HG03045 (cell line): ENCODE measurements at regions not wholly inside any gene's neighbourhood (a gene's known extent, or its start where the extent isn't known, plus 50 kb on each side); places are given as distances from the start of the nearest gene placed in this dataset.

Source experiments
- ATAC-seq: cut with Tn5 transposase; IDR thresholded peaks from one replicate; pipeline ENCODE4 v1.9.1; 2021; ENCODE audit warnings: mild to moderate bottlenecking, moderate library complexity; ENCODE audit not compliant: unreplicated experiment

- no peak for ATAC-seq
Measured at GRCh38 chr5:39587675-39588074, 162.9 kb upstream of the DAB2 start.

- no peak for ATAC-seq
Measured at GRCh38 chr5:39586185-39586584, 161.4 kb upstream of the DAB2 start.

GRCh38 chr5:39584927-39585326 lies 160.1 kb upstream of the DAB2 start:
- ATAC-seq = no peak

- no peak for ATAC-seq
Measured at GRCh38 chr5:39580702-39581453, 156.1 kb upstream of the DAB2 start.

- ATAC-seq = no peak
Measured at GRCh38 chr5:39579750-39580149, 155.0 kb upstream of the DAB2 start.

GRCh38 chr5:39578887-39579497 lies 154.2 kb upstream of the DAB2 start:
- no peak for ATAC-seq

- ATAC-seq = no peak
Measured at GRCh38 chr5:39577529-39577928, 152.7 kb upstream of the DAB2 start.

GRCh38 chr5:39570403-39571027 lies 145.7 kb upstream of the DAB2 start:
- no peak for ATAC-seq

GRCh38 chr5:39569857-39570256 lies 145.1 kb upstream of the DAB2 start:
- ATAC-seq = no peak

GRCh38 chr5:39566891-39567290 lies 142.1 kb upstream of the DAB2 start:
- no peak for ATAC-seq

- no peak for ATAC-seq
Measured at GRCh38 chr5:39566029-39566428, 141.2 kb upstream of the DAB2 start.

GRCh38 chr5:39561421-39561820 lies 136.6 kb upstream of the DAB2 start:
- ATAC-seq = no peak

- no peak for ATAC-seq
Measured at GRCh38 chr5:39560726-39561125, 135.9 kb upstream of the DAB2 start.

- no peak for ATAC-seq
Measured at GRCh38 chr5:39559923-39560322, 135.1 kb upstream of the DAB2 start.

GRCh38 chr5:39558541-39558940 lies 133.8 kb upstream of the DAB2 start:
- no peak for ATAC-seq

GRCh38 chr5:39555788-39556187 lies 131.0 kb upstream of the DAB2 start:
- ATAC-seq = no peak

- no peak for ATAC-seq
Measured at GRCh38 chr5:39547553-39548154, 122.9 kb upstream of the DAB2 start.

GRCh38 chr5:39544941-39545340 lies 120.2 kb upstream of the DAB2 start:
- no peak for ATAC-seq

GRCh38 chr5:39543335-39543734 lies 118.6 kb upstream of the DAB2 start:
- ATAC-seq = no peak

- ATAC-seq = no peak
Measured at GRCh38 chr5:39542511-39543285, 117.9 kb upstream of the DAB2 start.

GRCh38 chr5:39541920-39542319 lies 117.1 kb upstream of the DAB2 start:
- no peak for ATAC-seq
